ENCODE measurements at regions not wholly inside any gene's neighbourhood (a gene's known extent, or its start where the extent isn't known, plus 50 kb on each side); places are given as distances from the start of the nearest gene placed in this dataset.

DNA sequence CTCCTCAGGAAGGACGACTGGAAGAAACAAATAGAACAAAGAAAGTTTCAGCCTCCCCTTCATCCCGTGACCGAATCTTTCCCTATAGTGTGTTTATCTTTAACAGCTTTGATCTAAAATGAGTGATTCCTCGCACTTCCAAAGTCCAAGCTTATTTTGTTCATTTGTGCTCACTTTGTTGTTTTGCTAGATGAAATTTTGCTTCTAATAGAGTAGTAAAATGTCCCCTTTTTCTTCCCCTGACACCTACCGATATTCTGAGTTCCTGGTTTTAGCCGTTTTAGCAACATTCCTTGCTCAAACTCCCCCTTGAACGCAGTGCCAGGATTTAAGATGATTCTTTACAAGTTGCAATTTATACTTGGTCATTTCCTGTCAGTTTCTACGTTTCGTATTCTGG is 204.2 kb downstream of the FGF9 start:
- WGBS, 2 donors = 20 to 22% methylated on average over 9 of the region's 9 CpGs
- intact Hi-C loops (cut with DNase I; ENCODE audit: low total_unique reads) = no loop called here
- TF ChIP-seq, protein P1, sequence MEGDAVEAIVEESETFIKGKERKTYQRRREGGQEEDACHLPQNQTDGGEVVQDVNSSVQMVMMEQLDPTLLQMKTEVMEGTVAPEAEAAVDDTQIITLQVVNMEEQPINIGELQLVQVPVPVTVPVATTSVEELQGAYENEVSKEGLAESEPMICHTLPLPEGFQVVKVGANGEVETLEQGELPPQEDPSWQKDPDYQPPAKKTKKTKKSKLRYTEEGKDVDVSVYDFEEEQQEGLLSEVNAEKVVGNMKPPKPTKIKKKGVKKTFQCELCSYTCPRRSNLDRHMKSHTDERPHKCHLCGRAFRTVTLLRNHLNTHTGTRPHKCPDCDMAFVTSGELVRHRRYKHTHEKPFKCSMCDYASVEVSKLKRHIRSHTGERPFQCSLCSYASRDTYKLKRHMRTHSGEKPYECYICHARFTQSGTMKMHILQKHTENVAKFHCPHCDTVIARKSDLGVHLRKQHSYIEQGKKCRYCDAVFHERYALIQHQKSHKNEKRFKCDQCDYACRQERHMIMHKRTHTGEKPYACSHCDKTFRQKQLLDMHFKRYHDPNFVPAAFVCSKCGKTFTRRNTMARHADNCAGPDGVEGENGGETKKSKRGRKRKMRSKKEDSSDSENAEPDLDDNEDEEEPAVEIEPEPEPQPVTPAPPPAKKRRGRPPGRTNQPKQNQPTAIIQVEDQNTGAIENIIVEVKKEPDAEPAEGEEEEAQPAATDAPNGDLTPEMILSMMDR (IDR thresholded peaks at IDR 0.05) = no peak
- no peak for TF ChIP-seq POLR2A (IDR thresholded peaks at IDR 0.05)

DNA sequence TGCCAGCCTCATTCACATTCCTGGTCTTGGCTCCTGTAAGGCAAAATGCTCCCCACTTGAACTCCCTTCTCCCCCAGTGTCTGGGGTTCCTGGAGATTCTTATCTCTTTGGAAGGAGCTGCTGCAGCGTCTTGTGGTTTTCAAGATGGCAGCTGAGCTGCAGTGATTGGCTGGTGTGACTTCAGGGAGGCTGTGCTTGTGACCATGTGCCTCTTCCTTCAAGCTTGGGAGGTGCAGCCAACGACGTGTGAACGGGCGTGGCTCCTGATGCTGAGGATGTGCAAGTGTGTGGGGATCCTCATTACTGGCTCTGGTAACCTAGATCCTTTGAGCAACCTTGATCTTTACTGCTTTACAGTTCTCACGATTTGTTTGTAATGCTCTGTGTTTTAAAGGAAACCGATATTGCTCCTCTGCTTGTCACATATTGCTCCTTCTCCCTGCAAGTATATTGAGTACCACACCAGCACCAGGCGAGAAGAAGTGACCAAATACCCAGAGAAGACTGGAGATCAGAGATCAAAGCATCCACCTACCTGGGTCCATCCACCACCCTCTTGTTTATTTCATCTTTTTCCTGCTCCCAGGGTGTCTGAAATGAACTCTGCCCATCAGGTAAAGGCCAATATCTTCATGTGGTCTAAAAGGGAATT is 208.5 kb downstream of the FGF9 start:
- Histone ChIP-seq H3K36me3 (ENCODE audit: low read depth, missing control alignments) (no peaks in the 10 kb centered on the region), H3K4me1 (no peaks in the 10 kb centered on the region), H3K9me3 (no peaks in the 10 kb centered on the region), H3K27ac (no peak overlapping the region), H3K4me3 (no peak overlapping the region), H3K27me3 (no peaks in the 10 kb centered on the region)
- WGBS, 2 donors = 82 to 88% methylated on average over 7 to 8 of the region's 8 CpGs
- no peak for DNase-seq
- intact Hi-C loops (cut with DNase I; ENCODE audit: low total_unique reads) = no loop called here
- no peak for TF ChIP-seq POLR2A (IDR thresholded peaks at IDR 0.05)

More for the DNA sequence above, 204.2 kb downstream of the FGF9 start:
- no peak for DNase-seq
- Histone ChIP-seq H3K36me3 (ENCODE audit: low read depth, missing control alignments) (no peaks in the 10 kb centered on the region), H3K4me1 (peaks cover 14% of the 10 kb centered on the region), H3K27ac (peak overlapping the region; percentile 2 to 29), H3K9me3 (no peaks in the 10 kb centered on the region), H3K27me3 (no peaks in the 10 kb centered on the region), H3K4me3 (no peak overlapping the region)

DNA sequence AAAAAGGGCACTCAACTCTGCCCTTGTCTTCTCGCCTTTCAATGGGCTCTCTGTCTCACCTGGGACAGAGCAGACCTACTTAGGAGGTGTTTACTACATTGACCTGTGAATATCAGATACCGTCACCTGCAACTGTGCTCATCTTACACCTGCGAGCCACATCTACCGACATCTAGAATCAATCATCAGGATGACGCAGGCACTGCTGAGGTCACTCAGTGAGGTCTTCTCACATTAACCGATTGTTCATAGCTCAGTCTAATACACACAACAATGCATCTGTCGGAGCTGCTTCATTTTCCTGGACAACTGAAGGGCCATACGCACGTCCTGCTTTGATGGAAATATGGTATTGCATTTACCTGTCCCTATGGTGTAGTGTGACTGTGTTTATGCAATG is 211.9 kb downstream of the FGF9 start:
- Histone ChIP-seq H3K36me3 (ENCODE audit: low read depth, missing control alignments) (no peaks in the 10 kb centered on the region), H3K4me3 (no peak overlapping the region), H3K9me3 (no peaks in the 10 kb centered on the region), H3K27ac (no peak overlapping the region), H3K4me1 (no peaks in the 10 kb centered on the region), H3K27me3 (no peaks in the 10 kb centered on the region)
- intact Hi-C loops (cut with DNase I; ENCODE audit: low total_unique reads) = no loop called here
- TF ChIP-seq, protein P1 (IDR thresholded peaks at IDR 0.05) = no peak
- no peak for TF ChIP-seq POLR2A (IDR thresholded peaks at IDR 0.05)
- 95 to 96% methylated on average over 9 of the region's 9 CpGs for WGBS, 2 donors
- DNase-seq = no peak

GRCh38 chr13:21883713-21884112 is 212.8 kb downstream of the FGF9 start:
- intact Hi-C loops (cut with DNase I; ENCODE audit: low total_unique reads) = no loop called here
- 71% methylated on average over 1 of the region's 1 CpG for WGBS, 2 donors
- Histone ChIP-seq H3K9me3 (no peaks in the 10 kb centered on the region), H3K36me3 (ENCODE audit: low read depth, missing control alignments) (no peaks in the 10 kb centered on the region), H3K27ac (no peak overlapping the region), H3K27me3 (no peaks in the 10 kb centered on the region), H3K4me1 (no peaks in the 10 kb centered on the region), H3K4me3 (no peak overlapping the region)
- no peak for TF ChIP-seq POLR2A (IDR thresholded peaks at IDR 0.05)
- TF ChIP-seq, protein P1 (IDR thresholded peaks at IDR 0.05) = no peak
- DNase-seq = no peak

- TF ChIP-seq POLR2A (IDR thresholded peaks at IDR 0.05) = no peak
- TF ChIP-seq, protein P1 (IDR thresholded peaks at IDR 0.05) = no peak
Measured at GRCh38 chr13:21884299-21884909, 213.5 kb downstream of the FGF9 start.

More at GRCh38 chr13:21884299-21884909, 213.5 kb downstream of the FGF9 start:
- no peaks in the 10 kb centered on the region for H3K4me1 ChIP-seq
- WGBS, 2 donors = 53 to 58% methylated on average over 5 of the region's 5 CpGs
- no peaks in the 10 kb centered on the region for H3K27me3 ChIP-seq
- no peaks in the 10 kb centered on the region for H3K9me3 ChIP-seq
- no peak for DNase-seq
- no peaks in the 10 kb centered on the region for H3K36me3 ChIP-seq (ENCODE audit: low read depth, missing control alignments)
- H3K27ac ChIP-seq = no peak overlapping the region
- no peak overlapping the region for H3K4me3 ChIP-seq
- intact Hi-C loops (cut with DNase I; ENCODE audit: low total_unique reads) = no loop called here

Data from testis (tissue), 2 donors.